H1 (cell line): ENCODE measurements at regions not wholly inside any gene's neighbourhood (a gene's known extent, or its start where the extent isn't known, plus 50 kb on each side); places are given as distances from the start of the nearest gene placed in this dataset.

Experiments used
- CHD2 ChIP-seq: IDR thresholded peaks from 2 replicates; pipeline ENCODE4 v1.6.1; 2012; ENCODE audit warnings: low read length, improper control_type of control experiment
- TAF1 ChIP-seq: IDR thresholded peaks from 2 replicates; pipeline ENCODE4 v1.6.1; 2011; ENCODE audit warnings: mild to moderate bottlenecking, low read depth, low read length

DNA sequence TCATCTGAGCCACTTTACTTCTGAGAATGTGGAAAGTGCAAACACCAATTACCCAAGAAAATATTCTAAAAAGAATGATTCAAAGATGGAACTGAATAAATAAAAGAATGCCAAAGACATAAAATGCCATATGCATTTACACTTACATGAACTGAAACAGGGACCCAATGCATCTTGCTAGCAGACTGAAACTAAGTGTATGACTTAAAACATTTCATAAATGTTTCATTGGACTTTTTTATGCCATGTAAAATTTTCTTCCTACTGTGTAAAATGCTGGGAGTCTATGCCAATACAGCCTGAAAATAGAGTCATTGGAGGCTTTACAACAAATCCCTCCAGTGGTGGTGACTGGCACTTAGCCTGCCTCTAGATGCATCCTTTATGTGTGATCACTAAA, 735.1 kb upstream of the CCDC54 start (continued):
- no peak for TF ChIP-seq CHD2
- TF ChIP-seq TAF1: no peak
